ENCODE measurements at regions not wholly inside any gene's neighbourhood (a gene's known extent, or its start where the extent isn't known, plus 50 kb on each side); places are given as distances from the start of the nearest gene placed in this dataset.

DNA sequence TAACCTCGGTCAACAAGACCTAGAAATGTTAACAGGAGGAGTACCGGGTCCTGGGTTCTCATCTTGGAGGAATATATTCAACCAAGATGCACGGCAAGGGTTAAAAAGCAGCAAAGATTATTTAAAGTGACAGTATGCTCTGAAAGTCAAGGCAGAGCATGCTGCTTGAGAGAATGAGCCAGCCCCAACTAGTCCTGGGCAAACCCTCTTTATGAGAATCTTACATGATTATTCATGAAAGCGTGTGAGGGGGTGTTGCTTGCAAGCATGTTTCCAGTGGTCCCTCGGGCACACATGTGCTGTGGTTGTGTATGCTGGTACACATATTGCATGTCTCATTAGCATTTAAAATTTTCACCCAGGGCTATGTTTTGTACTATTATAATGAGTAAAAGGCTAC is 1445.6 kb downstream of the SI start:
- intact Hi-C loops (cut with micrococcal nuclease), result no loop called here
- Histone ChIP-seq H3K36me3 (ENCODE audit: control insufficient read depth in 2 of 3, insufficient read depth in 3 of 3, low read length in 3 of 3) (no peaks in the 10 kb centered on the region), H3K4me3 (ENCODE audit: low read length) (no peak overlapping the region), H3K27me3 (ENCODE audit: control insufficient read depth in 2 of 2, insufficient read depth in 2 of 2, low read length in 2 of 2) (no peaks in the 10 kb centered on the region), H3K27ac (ENCODE audit: low read depth, low read length) (no peak overlapping the region), H3K9me3 (ENCODE audit: control insufficient read depth in 2 of 3, low read length in 3 of 3) (no peaks in the 10 kb centered on the region), H3K4me1 (ENCODE audit: control insufficient read depth in 2 of 2, insufficient read depth in 2 of 2, low read length in 2 of 2) (no peaks in the 10 kb centered on the region)
- CTCF ChIA-PET, result no interaction called here
- Mint-ChIP-seq H3K4me1 (no peaks in the 10 kb centered on the region), H3K27ac (no peak overlapping the region), H3K36me3 (no peaks in the 10 kb centered on the region), H3K9me3 (peaks cover 0 to 13% (median 0%) of the 10 kb centered on the region in 11 donors), H3K4me3 (no peak overlapping the region), H3K27me3 (no peaks in the 10 kb centered on the region)
- POLR2A ChIA-PET, result no interaction called here
- ATAC-seq (no peak), DNase-seq (no peak)

DNA sequence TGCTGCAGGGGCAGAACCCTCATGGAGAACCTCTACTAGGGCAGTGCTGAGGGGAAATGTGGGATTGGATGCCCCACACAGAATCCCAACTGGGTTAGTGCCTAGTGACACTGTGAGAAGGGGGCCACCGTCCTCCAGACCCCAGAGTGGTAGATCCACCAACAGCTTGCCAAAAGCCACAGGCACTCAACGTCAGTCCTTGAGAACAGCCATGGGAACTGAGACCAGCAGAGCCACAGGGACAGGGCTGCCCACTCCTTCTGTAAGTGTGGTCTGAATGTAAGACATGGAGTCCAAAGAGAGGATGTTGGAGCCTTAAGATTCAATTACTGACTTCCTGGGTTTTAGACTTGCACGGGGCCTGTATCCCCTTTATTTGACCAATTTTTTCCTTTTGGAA is 1451.5 kb downstream of the SI start:
- DNase-seq, result no peak
- H3K36me3 ChIP-seq (ENCODE audit: control insufficient read depth in 2 of 3, insufficient read depth in 3 of 3, low read length in 3 of 3), result no peaks in the 10 kb centered on the region
- Mint-ChIP-seq H3K27ac (no peak overlapping the region), H3K36me3 (no peaks in the 10 kb centered on the region), H3K9me3 (peaks cover 0 to 12% (median 1%) of the 10 kb centered on the region in 11 donors), H3K4me1 (no peaks in the 10 kb centered on the region), H3K27me3 (no peaks in the 10 kb centered on the region), H3K4me3 (no peak overlapping the region)
- no peak overlapping the region for H3K4me3 ChIP-seq (ENCODE audit: low read length)
- CTCF ChIA-PET, result no interaction called here
- no peak for ATAC-seq
- intact Hi-C loops (cut with micrococcal nuclease), result no loop called here
- POLR2A ChIA-PET, result no interaction called here
- H3K27ac ChIP-seq (ENCODE audit: low read depth, low read length), result no peak overlapping the region
- H3K4me1 ChIP-seq (ENCODE audit: control insufficient read depth in 2 of 2, insufficient read depth in 2 of 2, low read length in 2 of 2), result no peaks in the 10 kb centered on the region
- no peaks in the 10 kb centered on the region for H3K9me3 ChIP-seq (ENCODE audit: control insufficient read depth in 2 of 3, low read length in 3 of 3)
- H3K27me3 ChIP-seq (ENCODE audit: control insufficient read depth in 2 of 2, insufficient read depth in 2 of 2, low read length in 2 of 2), result no peaks in the 10 kb centered on the region

GRCh38 chr3:163622384-163622783 is 1455.9 kb downstream of the SI start:
- H3K9me3 Mint-ChIP-seq, result peaks cover 0 to 7% (median 1%) of the 10 kb centered on the region in 11 donors
- H3K27ac ChIP-seq (ENCODE audit: low read depth, low read length), result no peak overlapping the region
- H3K36me3 ChIP-seq (ENCODE audit: control insufficient read depth in 2 of 3, insufficient read depth in 3 of 3, low read length in 3 of 3), result no peaks in the 10 kb centered on the region
- intact Hi-C loops (cut with micrococcal nuclease), result no loop called here
- ChIA-PET CTCF (no interaction called here), POLR2A (no interaction called here)
- no peak overlapping the region for H3K4me3 ChIP-seq (ENCODE audit: low read length)
- ATAC-seq, result no peak
- H3K36me3 Mint-ChIP-seq, result no peaks in the 10 kb centered on the region
- no peaks in the 10 kb centered on the region for H3K9me3 ChIP-seq (ENCODE audit: control insufficient read depth in 2 of 3, low read length in 3 of 3)
- DNase-seq, result no peak
- H3K27me3 Mint-ChIP-seq, result no peaks in the 10 kb centered on the region
- no peaks in the 10 kb centered on the region for H3K27me3 ChIP-seq (ENCODE audit: control insufficient read depth in 2 of 2, insufficient read depth in 2 of 2, low read length in 2 of 2)
- no peaks in the 10 kb centered on the region for H3K4me1 ChIP-seq (ENCODE audit: control insufficient read depth in 2 of 2, insufficient read depth in 2 of 2, low read length in 2 of 2)
- no peak overlapping the region for H3K4me3 Mint-ChIP-seq
- H3K27ac Mint-ChIP-seq, result no peak overlapping the region
- H3K4me1 Mint-ChIP-seq, result no peaks in the 10 kb centered on the region

DNA sequence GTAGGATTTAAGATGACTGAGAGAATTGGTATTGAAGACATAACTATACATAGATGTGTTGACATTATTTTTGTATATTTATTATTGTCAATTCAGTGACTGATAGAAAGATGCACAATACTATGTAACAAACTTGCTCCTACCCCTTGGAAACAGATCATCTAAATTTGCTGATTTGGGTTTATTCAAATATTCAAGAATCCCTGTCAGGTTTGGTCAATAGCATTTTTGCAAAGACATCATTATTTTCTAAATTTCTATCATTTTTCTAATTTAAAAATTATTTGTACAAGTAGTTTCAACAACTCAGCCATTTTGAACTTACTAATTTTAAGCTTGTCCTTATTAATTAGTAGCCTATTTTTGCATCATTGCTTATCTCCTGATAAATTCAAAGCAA is 1463.4 kb downstream of the SI start:
- Mint-ChIP-seq H3K27ac (no peak overlapping the region), H3K4me1 (no peaks in the 10 kb centered on the region), H3K36me3 (no peaks in the 10 kb centered on the region), H3K4me3 (no peak overlapping the region), H3K27me3 (no peaks in the 10 kb centered on the region), H3K9me3 (peaks cover 0 to 16% (median 5%) of the 10 kb centered on the region in 11 donors)
- Histone ChIP-seq H3K36me3 (ENCODE audit: control insufficient read depth in 2 of 3, insufficient read depth in 3 of 3, low read length in 3 of 3) (no peaks in the 10 kb centered on the region), H3K9me3 (ENCODE audit: control insufficient read depth in 2 of 3, low read length in 3 of 3) (no peaks in the 10 kb centered on the region), H3K4me1 (ENCODE audit: control insufficient read depth in 2 of 2, insufficient read depth in 2 of 2, low read length in 2 of 2) (no peaks in the 10 kb centered on the region), H3K27me3 (ENCODE audit: control insufficient read depth in 2 of 2, insufficient read depth in 2 of 2, low read length in 2 of 2) (no peaks in the 10 kb centered on the region), H3K4me3 (ENCODE audit: low read length) (no peak overlapping the region), H3K27ac (ENCODE audit: low read depth, low read length) (no peak overlapping the region)
- no peak for DNase-seq
- no peak for ATAC-seq
- intact Hi-C loops (cut with micrococcal nuclease), result no loop called here
- ChIA-PET POLR2A (no interaction called here), CTCF (no interaction called here)

DNA sequence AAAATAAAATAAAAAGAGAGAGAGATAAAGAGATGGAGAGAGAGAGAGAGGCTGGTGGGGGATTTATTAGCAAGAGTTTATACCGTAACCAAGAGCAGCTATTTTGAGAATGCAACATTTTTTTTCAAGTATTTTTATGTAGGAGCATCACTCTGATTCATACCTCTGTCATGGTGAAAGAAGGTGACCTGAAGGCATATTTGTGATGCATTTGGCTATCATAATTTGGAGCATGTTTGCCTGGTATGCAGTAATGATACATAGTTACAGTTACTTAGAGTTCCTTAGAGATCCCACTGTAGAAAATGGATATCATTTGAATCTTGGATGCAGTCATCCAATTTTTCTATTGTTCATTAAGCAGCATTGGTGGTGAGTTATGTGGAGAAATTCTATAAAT is 1472.4 kb downstream of the SI start:
- CTCF ChIA-PET, result no interaction called here
- no peaks in the 10 kb centered on the region for H3K4me1 Mint-ChIP-seq
- no peak for DNase-seq
- no peak overlapping the region for H3K27ac ChIP-seq (ENCODE audit: low read depth, low read length)
- no peaks in the 10 kb centered on the region for H3K9me3 ChIP-seq (ENCODE audit: control insufficient read depth in 2 of 3, low read length in 3 of 3)
- H3K27me3 Mint-ChIP-seq, result no peaks in the 10 kb centered on the region
- H3K36me3 Mint-ChIP-seq, result no peaks in the 10 kb centered on the region
- H3K4me1 ChIP-seq (ENCODE audit: control insufficient read depth in 2 of 2, insufficient read depth in 2 of 2, low read length in 2 of 2), result no peaks in the 10 kb centered on the region
- no peaks in the 10 kb centered on the region for H3K27me3 ChIP-seq (ENCODE audit: control insufficient read depth in 2 of 2, insufficient read depth in 2 of 2, low read length in 2 of 2)
- intact Hi-C loops (cut with micrococcal nuclease), result no loop called here
- no peaks in the 10 kb centered on the region for H3K36me3 ChIP-seq (ENCODE audit: control insufficient read depth in 2 of 3, insufficient read depth in 3 of 3, low read length in 3 of 3)
- no peak for ATAC-seq
- no peak overlapping the region for H3K4me3 Mint-ChIP-seq
- no peak overlapping the region for H3K4me3 ChIP-seq (ENCODE audit: low read length)
- POLR2A ChIA-PET, result no interaction called here
- H3K27ac Mint-ChIP-seq, result no peak overlapping the region
- peaks cover 0 to 19% (median 5%) of the 10 kb centered on the region in 11 donors for H3K9me3 Mint-ChIP-seq

GRCh38 chr3:163601426-163601825 is 1476.9 kb downstream of the SI start:
- Histone ChIP-seq H3K9me3 (ENCODE audit: control insufficient read depth in 2 of 3, low read length in 3 of 3) (no peaks in the 10 kb centered on the region), H3K36me3 (ENCODE audit: control insufficient read depth in 2 of 3, insufficient read depth in 3 of 3, low read length in 3 of 3) (no peaks in the 10 kb centered on the region), H3K27ac (ENCODE audit: low read depth, low read length) (no peak overlapping the region), H3K27me3 (ENCODE audit: control insufficient read depth in 2 of 2, insufficient read depth in 2 of 2, low read length in 2 of 2) (no peaks in the 10 kb centered on the region), H3K4me3 (ENCODE audit: low read length) (no peak overlapping the region), H3K4me1 (ENCODE audit: control insufficient read depth in 2 of 2, insufficient read depth in 2 of 2, low read length in 2 of 2) (no peaks in the 10 kb centered on the region)
- Mint-ChIP-seq H3K4me3 (no peak overlapping the region), H3K9me3 (peaks cover 0 to 13% (median 6%) of the 10 kb centered on the region in 11 donors), H3K27ac (no peak overlapping the region), H3K4me1 (no peaks in the 10 kb centered on the region), H3K27me3 (no peaks in the 10 kb centered on the region), H3K36me3 (no peaks in the 10 kb centered on the region)
- POLR2A ChIA-PET, result no interaction called here
- CTCF ChIA-PET, result no interaction called here
- ATAC-seq (no peak), DNase-seq (no peak)
- intact Hi-C loops (cut with micrococcal nuclease), result no loop called here

- no peak for ATAC-seq
- H3K27ac ChIP-seq (ENCODE audit: low read depth, low read length), result no peak overlapping the region
- peaks cover 0 to 5% (median 0%) of the 10 kb centered on the region in 5 donors for H3K36me3 Mint-ChIP-seq
- CTCF ChIA-PET, result no interaction called here
- H3K4me3 Mint-ChIP-seq, result no peak overlapping the region
- no peak overlapping the region for H3K4me3 ChIP-seq (ENCODE audit: low read length)
- H3K4me1 ChIP-seq (ENCODE audit: control insufficient read depth in 2 of 2, insufficient read depth in 2 of 2, low read length in 2 of 2), result no peaks in the 10 kb centered on the region
- H3K27me3 Mint-ChIP-seq, result no peaks in the 10 kb centered on the region
- no peaks in the 10 kb centered on the region for H3K36me3 ChIP-seq (ENCODE audit: control insufficient read depth in 2 of 3, insufficient read depth in 3 of 3, low read length in 3 of 3)
- DNase-seq, result no peak
- POLR2A ChIA-PET, result no interaction called here
- no peaks in the 10 kb centered on the region for H3K4me1 Mint-ChIP-seq
- no peak overlapping the region for H3K27ac Mint-ChIP-seq
- H3K9me3 Mint-ChIP-seq, result peaks cover 0 to 19% (median 8%) of the 10 kb centered on the region in 11 donors
- H3K9me3 ChIP-seq (ENCODE audit: control insufficient read depth in 2 of 3, low read length in 3 of 3), result peaks cover 0 to 8% (median 0%) of the 10 kb centered on the region in 3 experiments
- intact Hi-C loops (cut with micrococcal nuclease), result no loop called here
- H3K27me3 ChIP-seq (ENCODE audit: control insufficient read depth in 2 of 2, insufficient read depth in 2 of 2, low read length in 2 of 2), result no peaks in the 10 kb centered on the region
Measured at GRCh38 chr3:163587342-163587741, 1491.0 kb downstream of the SI start.

Data from naive thymus-derived CD4-positive, alpha-beta T cell (primary cell).